Thyroid gland (tissue), 4 donors: ENCODE measurements at regions not wholly inside any gene's neighbourhood (a gene's known extent, or its start where the extent isn't known, plus 50 kb on each side); places are given as distances from the start of the nearest gene placed in this dataset.

Experiments used
- CTCF ChIP-seq, 6 experiments: fragments of 200-600 bp in 3 of 6; fragments of 450-650 bp in 3 of 6; sonication (generic) in 3 of 6; IDR thresholded peaks; one replicate each; pipeline ENCODE4 v1.5.1; 2016 to 2019; ENCODE audit warnings: antibody characterized with exemption in 6 of 6, mild to moderate bottlenecking in 2 of 6, inconsistent platforms in 1 of 6, moderate library complexity in 1 of 6
- POLR2A ChIP-seq, 2 donors: fragments of 450-650 bp; IDR thresholded peaks; one replicate each; pipeline ENCODE4 v1.6.1; 2017; ENCODE audit warnings: antibody characterized with exemption in 2 of 2, mild to moderate bottlenecking in 2 of 2, moderate library complexity in 1 of 2

DNA sequence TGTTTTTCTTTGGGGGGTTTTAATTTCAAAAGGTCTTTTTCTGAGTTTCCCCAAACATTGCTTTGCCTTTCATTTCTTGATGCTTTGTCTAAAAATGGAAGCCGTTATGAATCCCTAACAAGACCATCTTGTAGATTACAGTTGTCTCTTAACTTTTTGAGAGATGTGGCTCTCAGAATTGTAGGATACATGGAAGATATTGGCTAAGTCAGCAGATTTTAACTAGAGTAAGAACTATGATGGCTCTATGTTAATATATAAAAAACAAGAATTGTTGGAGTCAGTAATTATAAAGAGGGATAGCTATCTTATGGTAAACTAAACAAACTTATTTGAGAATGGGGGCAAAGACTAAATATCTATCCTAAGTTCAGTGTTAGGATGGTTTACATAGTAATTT lies 96.6 kb upstream of the HS3ST5 start:
- TF ChIP-seq POLR2A (IDR thresholded peaks at IDR 0.05) = no peak
- no peak for TF ChIP-seq CTCF (IDR thresholded peaks at IDR 0.05)
